Liver (tissue), 8 donors: ENCODE measurements at regions not wholly inside any gene's neighbourhood (a gene's known extent, or its start where the extent isn't known, plus 50 kb on each side); places are given as distances from the start of the nearest gene placed in this dataset.

ENCODE experiments used
- DNase-seq: peaks from one replicate; pipeline ENCODE4 v3.0.0-alpha.2; 2017; ENCODE audit warnings: low spot score
- H3K27ac ChIP-seq, 2 donors: one replicate each; pipeline ENCODE4 v1.7.0; 2013; ENCODE audit warnings: inconsistent platforms in 2 of 2, low read length in 2 of 2, control low read depth in 1 of 2, low read depth in 1 of 2, mild to moderate bottlenecking in 1 of 2
- H3K27me3 ChIP-seq, 4 donors: one replicate each; pipeline versions ENCODE4 v1.6.1 to v1.7.0; 2013; ENCODE audit warnings: low read length in 3 of 4, inconsistent platforms in 1 of 4, mild to moderate bottlenecking in 1 of 4, moderate library complexity in 1 of 4; ENCODE audit not compliant: control insufficient read depth in 4 of 4, insufficient read depth in 4 of 4
- H3K36me3 ChIP-seq, 4 donors: one replicate each; pipeline versions ENCODE4 v1.6.1 to v1.7.0; 2013; ENCODE audit warnings: low read length in 3 of 4, mild to moderate bottlenecking in 3 of 4, low read depth in 1 of 4, moderate library complexity in 1 of 4; ENCODE audit not compliant: control insufficient read depth in 4 of 4, insufficient read depth in 3 of 4
- H3K4me1 ChIP-seq, 4 donors: one replicate each; pipeline versions ENCODE4 v1.6.1 to v1.7.0; 2013; ENCODE audit warnings: low read length in 3 of 4, mild to moderate bottlenecking in 3 of 4, moderate library complexity in 1 of 4; ENCODE audit not compliant: control insufficient read depth in 4 of 4, insufficient read depth in 4 of 4
- H3K4me3 ChIP-seq, 3 donors: one replicate each; pipeline versions ENCODE4 v1.6.1 to v1.7.0; 2013; ENCODE audit warnings: low read length in 3 of 3, control low read depth in 1 of 3, low read depth in 1 of 3, mild to moderate bottlenecking in 1 of 3
- H3K9ac ChIP-seq, 2 donors: one replicate each; pipeline ENCODE4 v1.7.0; 2013; ENCODE audit warnings: low read length in 2 of 2, mild to moderate bottlenecking in 2 of 2, moderate library complexity in 2 of 2, control low read depth in 1 of 2, low read depth in 1 of 2
- H3K9me3 ChIP-seq, 4 donors: one replicate each; pipeline versions ENCODE4 v1.6.1 to v1.7.0; 2013; ENCODE audit warnings: low read length in 3 of 4; ENCODE audit not compliant: control insufficient read depth in 4 of 4
- CTCF ChIP-seq: fragments of 150-350 bp; IDR thresholded peaks from 2 replicates; pipeline ENCODE4 v1.5.1; 2017; ENCODE audit warnings: improper control_type of control experiment, low read depth, low read length; ENCODE audit not compliant: missing input control
- FOXA1 ChIP-seq: IDR thresholded peaks from 2 replicates; pipeline ENCODE4 v1.6.1; 2016; ENCODE audit warnings: antibody characterized with exemption
- FOXA2 ChIP-seq: IDR thresholded peaks from 2 replicates; pipeline ENCODE4 v1.6.1; 2016; ENCODE audit warnings: antibody characterized with exemption
- HNF4A ChIP-seq, 2 donors: conservative IDR thresholded peaks; 2 replicates each; pipeline ENCODE4 v1.6.1; 2016; ENCODE audit warnings: antibody characterized with exemption in 2 of 2, mild to moderate bottlenecking in 2 of 2
- HNF4G ChIP-seq: IDR thresholded peaks from 2 replicates; pipeline ENCODE4 v1.6.1; 2016; ENCODE audit warnings: antibody characterized with exemption
- NR2F2 ChIP-seq: IDR thresholded peaks from 2 replicates; pipeline ENCODE4 v1.6.1; 2016; ENCODE audit warnings: antibody characterized with exemption
- RAD21 ChIP-seq, 2 donors: IDR thresholded peaks; 2 replicates each; pipeline ENCODE4 v1.6.1; 2016; ENCODE audit warnings: antibody characterized with exemption in 2 of 2, mild to moderate bottlenecking in 2 of 2
- SP1 ChIP-seq: IDR thresholded peaks from 2 replicates; pipeline ENCODE4 v1.6.1; 2018; ENCODE audit warnings: antibody characterized with exemption, mild to moderate bottlenecking
- WGBS: extraction: QIAGEN DNeasy Blood & Tissue Kit; methylation state at CpG from one replicate; pipeline ENCODE4 v1.1.7; 2013; 5-methylcytosine and 5-hydroxymethylcytosine counted together
- TF ChIP-seq, protein P1 (sequence below): IDR thresholded peaks from 2 replicates; pipeline ENCODE4 v1.6.1; 2016; ENCODE audit warnings: antibody characterized with exemption
- TF ChIP-seq, protein P2 (sequence below): IDR thresholded peaks from 2 replicates; pipeline ENCODE4 v1.6.1; 2016; ENCODE audit warnings: antibody characterized with exemption, mild to moderate bottlenecking
- donor health status: healthy.
- donor health status: healthy.
- donor health status: healthy.
- donor health status: healthy.
- donor health status: healthy.

- no peak for DNase-seq
- no peaks in the 10 kb centered on the region for H3K9me3 ChIP-seq
- TF ChIP-seq, protein P1, sequence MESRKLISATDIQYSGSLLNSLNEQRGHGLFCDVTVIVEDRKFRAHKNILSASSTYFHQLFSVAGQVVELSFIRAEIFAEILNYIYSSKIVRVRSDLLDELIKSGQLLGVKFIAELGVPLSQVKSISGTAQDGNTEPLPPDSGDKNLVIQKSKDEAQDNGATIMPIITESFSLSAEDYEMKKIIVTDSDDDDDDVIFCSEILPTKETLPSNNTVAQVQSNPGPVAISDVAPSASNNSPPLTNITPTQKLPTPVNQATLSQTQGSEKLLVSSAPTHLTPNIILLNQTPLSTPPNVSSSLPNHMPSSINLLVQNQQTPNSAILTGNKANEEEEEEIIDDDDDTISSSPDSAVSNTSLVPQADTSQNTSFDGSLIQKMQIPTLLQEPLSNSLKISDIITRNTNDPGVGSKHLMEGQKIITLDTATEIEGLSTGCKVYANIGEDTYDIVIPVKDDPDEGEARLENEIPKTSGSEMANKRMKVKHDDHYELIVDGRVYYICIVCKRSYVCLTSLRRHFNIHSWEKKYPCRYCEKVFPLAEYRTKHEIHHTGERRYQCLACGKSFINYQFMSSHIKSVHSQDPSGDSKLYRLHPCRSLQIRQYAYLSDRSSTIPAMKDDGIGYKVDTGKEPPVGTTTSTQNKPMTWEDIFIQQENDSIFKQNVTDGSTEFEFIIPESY = no peak
- no peaks in the 10 kb centered on the region for H3K36me3 ChIP-seq
- H3K27ac ChIP-seq = no peak overlapping the region
- H3K9ac ChIP-seq = no peak overlapping the region
- WGBS = 59% methylated on average over 2 of the region's 2 CpGs
- H3K27me3 ChIP-seq = no peaks in the 10 kb centered on the region
- no peak overlapping the region for H3K4me3 ChIP-seq
- H3K4me1 ChIP-seq = no peaks in the 10 kb centered on the region
Measured at GRCh38 chr7:84647797-84648757, 453.5 kb upstream of the SEMA3A start.

DNA sequence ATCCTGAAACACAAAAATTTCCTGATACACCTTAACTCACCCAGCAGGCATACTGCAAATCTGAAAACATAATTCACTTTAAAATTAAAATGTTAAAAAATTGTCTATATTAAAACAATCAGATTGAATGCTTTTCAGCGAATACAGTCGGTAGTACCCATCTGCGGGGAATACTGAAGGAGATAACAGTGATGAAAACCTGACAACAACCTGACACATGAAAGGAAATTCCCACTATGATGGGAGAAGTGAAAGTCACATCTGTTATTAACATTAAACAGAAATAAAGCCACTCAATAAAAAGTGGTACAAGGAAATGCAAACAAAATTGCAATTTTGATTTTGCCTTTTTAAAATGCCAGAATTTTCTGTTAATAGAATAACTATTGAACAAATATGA lies 448.0 kb upstream of the SEMA3A start:
- 76% methylated on average over 3 of the region's 3 CpGs for WGBS
- DNase-seq = no peak
- TF ChIP-seq, protein P2, sequence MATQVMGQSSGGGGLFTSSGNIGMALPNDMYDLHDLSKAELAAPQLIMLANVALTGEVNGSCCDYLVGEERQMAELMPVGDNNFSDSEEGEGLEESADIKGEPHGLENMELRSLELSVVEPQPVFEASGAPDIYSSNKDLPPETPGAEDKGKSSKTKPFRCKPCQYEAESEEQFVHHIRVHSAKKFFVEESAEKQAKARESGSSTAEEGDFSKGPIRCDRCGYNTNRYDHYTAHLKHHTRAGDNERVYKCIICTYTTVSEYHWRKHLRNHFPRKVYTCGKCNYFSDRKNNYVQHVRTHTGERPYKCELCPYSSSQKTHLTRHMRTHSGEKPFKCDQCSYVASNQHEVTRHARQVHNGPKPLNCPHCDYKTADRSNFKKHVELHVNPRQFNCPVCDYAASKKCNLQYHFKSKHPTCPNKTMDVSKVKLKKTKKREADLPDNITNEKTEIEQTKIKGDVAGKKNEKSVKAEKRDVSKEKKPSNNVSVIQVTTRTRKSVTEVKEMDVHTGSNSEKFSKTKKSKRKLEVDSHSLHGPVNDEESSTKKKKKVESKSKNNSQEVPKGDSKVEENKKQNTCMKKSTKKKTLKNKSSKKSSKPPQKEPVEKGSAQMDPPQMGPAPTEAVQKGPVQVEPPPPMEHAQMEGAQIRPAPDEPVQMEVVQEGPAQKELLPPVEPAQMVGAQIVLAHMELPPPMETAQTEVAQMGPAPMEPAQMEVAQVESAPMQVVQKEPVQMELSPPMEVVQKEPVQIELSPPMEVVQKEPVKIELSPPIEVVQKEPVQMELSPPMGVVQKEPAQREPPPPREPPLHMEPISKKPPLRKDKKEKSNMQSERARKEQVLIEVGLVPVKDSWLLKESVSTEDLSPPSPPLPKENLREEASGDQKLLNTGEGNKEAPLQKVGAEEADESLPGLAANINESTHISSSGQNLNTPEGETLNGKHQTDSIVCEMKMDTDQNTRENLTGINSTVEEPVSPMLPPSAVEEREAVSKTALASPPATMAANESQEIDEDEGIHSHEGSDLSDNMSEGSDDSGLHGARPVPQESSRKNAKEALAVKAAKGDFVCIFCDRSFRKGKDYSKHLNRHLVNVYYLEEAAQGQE = no peak
- no peak for TF ChIP-seq FOXA2
- no peak for TF ChIP-seq CTCF
- no peak for TF ChIP-seq HNF4G
- TF ChIP-seq HNF4A (conservative IDR thresholded peaks at IDR 0.05) = no peak
- TF ChIP-seq SP1 = no peak
- TF ChIP-seq NR2F2 = no peak
- TF ChIP-seq RAD21 (IDR thresholded peaks at IDR 0.05) = no peak
- TF ChIP-seq FOXA1 = no peak
- no peak overlapping the region for H3K4me3 ChIP-seq
- no peaks in the 10 kb centered on the region for H3K4me1 ChIP-seq
- no peaks in the 10 kb centered on the region for H3K36me3 ChIP-seq
- H3K9ac ChIP-seq = no peak overlapping the region
- H3K27me3 ChIP-seq = no peaks in the 10 kb centered on the region
- H3K9me3 ChIP-seq = no peaks in the 10 kb centered on the region
- no peak overlapping the region for H3K27ac ChIP-seq
